Vagina (tissue), 2 donors: ENCODE measurements at regions not wholly inside any gene's neighbourhood (a gene's known extent, or its start where the extent isn't known, plus 50 kb on each side); places are given as distances from the start of the nearest gene placed in this dataset.

Experiments
- POLR2A ChIP-seq, 2 donors: fragments of 450-650 bp; IDR thresholded peaks; one replicate each; pipeline ENCODE4 v1.6.1; 2017; ENCODE audit warnings: antibody characterized with exemption in 2 of 2, mild to moderate bottlenecking in 2 of 2, moderate library complexity in 2 of 2
- POLR2AphosphoS5 ChIP-seq, 2 donors: sonication (generic); formaldehyde crosslinking; IDR thresholded peaks; one replicate each; pipeline ENCODE4 v1.9.0; 2017; ENCODE audit warnings: antibody characterized with exemption in 2 of 2, mild to moderate bottlenecking in 2 of 2, low read depth in 1 of 2; ENCODE audit not compliant: insufficient read depth in 1 of 2
- TF ChIP-seq, protein P1 (sequence below), 3 experiments: fragments of 450-650 bp in 2 of 3; fragments of 200-600 bp in 1 of 3; sonication (generic) in 1 of 3; IDR thresholded peaks; one replicate each; pipeline ENCODE4 v1.5.1; 2017 to 2019; ENCODE audit warnings: antibody characterized with exemption in 3 of 3, mild to moderate bottlenecking in 2 of 3, moderate library complexity in 2 of 3

DNA sequence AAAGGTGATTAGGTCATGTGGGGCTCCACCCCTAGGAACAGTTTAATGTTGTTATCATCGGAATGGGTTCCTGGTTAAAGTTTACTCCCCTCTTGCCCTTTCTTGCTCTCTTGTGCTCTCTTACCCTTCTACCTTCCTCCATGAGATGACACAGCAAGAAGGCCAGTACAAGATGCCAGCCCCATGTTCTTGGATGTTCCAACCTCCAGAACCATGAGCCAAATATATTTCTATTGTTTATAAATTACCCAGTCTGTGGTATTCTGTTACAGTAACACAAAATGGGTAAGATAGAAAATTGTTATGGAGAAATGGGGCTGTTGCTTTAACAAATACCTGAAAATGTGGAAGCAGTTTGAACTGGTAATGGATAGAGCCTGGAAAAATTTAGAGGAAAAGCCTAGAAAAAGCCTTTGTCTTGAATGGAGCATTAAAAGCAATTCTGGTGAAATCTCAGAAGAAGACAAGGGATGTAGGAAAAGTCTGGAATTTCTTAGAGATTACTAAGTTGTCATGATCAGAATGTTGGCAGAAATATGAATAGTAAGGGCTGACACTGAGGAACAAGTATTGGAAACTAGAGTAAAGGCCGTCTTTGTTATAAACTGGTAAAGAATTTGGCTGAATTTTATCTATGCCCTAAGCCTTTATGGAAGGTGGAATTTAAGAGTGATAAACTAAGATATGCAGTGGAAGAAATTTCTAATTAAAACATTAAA, 53.5 kb upstream of the TSC22D1 start:
- TF ChIP-seq, protein P1, sequence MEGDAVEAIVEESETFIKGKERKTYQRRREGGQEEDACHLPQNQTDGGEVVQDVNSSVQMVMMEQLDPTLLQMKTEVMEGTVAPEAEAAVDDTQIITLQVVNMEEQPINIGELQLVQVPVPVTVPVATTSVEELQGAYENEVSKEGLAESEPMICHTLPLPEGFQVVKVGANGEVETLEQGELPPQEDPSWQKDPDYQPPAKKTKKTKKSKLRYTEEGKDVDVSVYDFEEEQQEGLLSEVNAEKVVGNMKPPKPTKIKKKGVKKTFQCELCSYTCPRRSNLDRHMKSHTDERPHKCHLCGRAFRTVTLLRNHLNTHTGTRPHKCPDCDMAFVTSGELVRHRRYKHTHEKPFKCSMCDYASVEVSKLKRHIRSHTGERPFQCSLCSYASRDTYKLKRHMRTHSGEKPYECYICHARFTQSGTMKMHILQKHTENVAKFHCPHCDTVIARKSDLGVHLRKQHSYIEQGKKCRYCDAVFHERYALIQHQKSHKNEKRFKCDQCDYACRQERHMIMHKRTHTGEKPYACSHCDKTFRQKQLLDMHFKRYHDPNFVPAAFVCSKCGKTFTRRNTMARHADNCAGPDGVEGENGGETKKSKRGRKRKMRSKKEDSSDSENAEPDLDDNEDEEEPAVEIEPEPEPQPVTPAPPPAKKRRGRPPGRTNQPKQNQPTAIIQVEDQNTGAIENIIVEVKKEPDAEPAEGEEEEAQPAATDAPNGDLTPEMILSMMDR (IDR thresholded peaks at IDR 0.05): no peak
- no peak for TF ChIP-seq POLR2A (IDR thresholded peaks at IDR 0.05)
- TF ChIP-seq POLR2AphosphoS5 (IDR thresholded peaks at IDR 0.05; ENCODE audit: insufficient read depth in 1 of 2, low read depth in 1 of 2): no peak
